ENCODE measurements at regions not wholly inside any gene's neighbourhood (a gene's known extent, or its start where the extent isn't known, plus 50 kb on each side); places are given as distances from the start of the nearest gene placed in this dataset.

DNA sequence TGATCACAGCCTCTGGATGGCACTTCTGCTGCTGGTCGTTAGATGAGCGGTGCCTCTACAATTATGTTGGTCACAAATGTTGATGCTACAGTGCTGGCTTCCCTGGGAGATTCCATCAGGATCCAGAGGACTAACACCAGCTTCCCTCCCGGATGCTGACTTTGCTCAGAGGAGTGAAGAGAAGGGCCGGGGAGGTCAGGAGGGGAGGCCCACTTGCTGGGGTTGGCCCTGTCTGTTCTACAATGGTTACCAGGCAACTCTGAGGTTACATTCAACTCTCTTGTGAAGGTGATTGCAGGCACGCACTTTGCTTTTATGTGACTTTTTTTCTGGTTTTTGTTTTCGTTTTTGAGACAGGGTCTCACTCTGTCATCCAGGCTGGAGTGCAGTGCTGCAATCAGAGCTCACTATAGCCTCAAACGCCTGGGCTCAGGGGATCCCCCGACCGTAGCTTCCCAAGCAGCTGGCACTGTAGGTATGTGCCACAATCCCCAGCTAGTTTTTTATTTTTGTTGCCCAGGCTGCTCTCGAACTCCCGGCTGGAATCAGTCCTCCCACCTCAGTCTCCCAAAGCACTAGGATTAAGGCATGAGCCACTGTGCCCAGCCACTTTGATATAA lies 112.5 kb downstream of the ADSS2 start:
- DNase-seq: no peak
- Histone ChIP-seq H3K27ac (ENCODE audit: low read depth in 1 of 2, low read length in 2 of 2) (no peak overlapping the region), H3K27me3 (ENCODE audit: control insufficient read depth in 1 of 2, insufficient read depth in 2 of 2, low read length in 2 of 2) (peaks cover 0 to 2% of the 10 kb centered on the region in 2 experiments), H3K36me3 (ENCODE audit: insufficient read depth, low read length) (no peaks in the 10 kb centered on the region), H3K9me3 (ENCODE audit: control insufficient read depth in 1 of 2, insufficient read depth in 1 of 2, low read length in 2 of 2) (no peaks in the 10 kb centered on the region), H3K4me3 (ENCODE audit: low read length) (no peak overlapping the region), H3K4me1 (ENCODE audit: insufficient read depth, low read length) (peaks cover 10% of the 10 kb centered on the region)
- H3K36me3 Mint-ChIP-seq (ENCODE audit: low read depth): no peaks in the 10 kb centered on the region
- no peak for ATAC-seq (ENCODE audit: poor library complexity)
- no peak for TF ChIP-seq CTCF (IDR thresholded peaks at IDR 0.05)
- H3K27me3 Mint-ChIP-seq: peaks cover 11% of the 10 kb centered on the region
- peaks cover 6% of the 10 kb centered on the region for H3K4me1 Mint-ChIP-seq (ENCODE audit: low read depth)
- H3K4me3 Mint-ChIP-seq: no peak overlapping the region
- no peaks in the 10 kb centered on the region for H3K9me3 Mint-ChIP-seq
- ChIA-PET POLR2A (no interaction called here), CTCF (no interaction called here)
- H3K27ac Mint-ChIP-seq: no peak overlapping the region
- intact Hi-C loops (cut with DNase I, micrococcal nuclease): no loop called here

- no peaks in the 10 kb centered on the region for H3K9me3 ChIP-seq (ENCODE audit: control insufficient read depth in 1 of 2, insufficient read depth in 1 of 2, low read length in 2 of 2)
- H3K4me1 ChIP-seq (ENCODE audit: insufficient read depth, low read length): peaks cover 10% of the 10 kb centered on the region
- peaks cover 0 to 2% of the 10 kb centered on the region in 2 experiments for H3K27me3 ChIP-seq (ENCODE audit: control insufficient read depth in 1 of 2, insufficient read depth in 2 of 2, low read length in 2 of 2)
- Mint-ChIP-seq H3K4me3 (no peak overlapping the region), H3K27me3 (peaks cover 5% of the 10 kb centered on the region), H3K36me3 (ENCODE audit: low read depth) (no peaks in the 10 kb centered on the region), H3K4me1 (ENCODE audit: low read depth) (peaks cover 6% of the 10 kb centered on the region), H3K27ac (no peak overlapping the region), H3K9me3 (no peaks in the 10 kb centered on the region)
- H3K27ac ChIP-seq (ENCODE audit: low read depth in 1 of 2, low read length in 2 of 2): no peak overlapping the region
- ATAC-seq (ENCODE audit: poor library complexity): no peak
- DNase-seq: no peak
- no peak for TF ChIP-seq CTCF (IDR thresholded peaks at IDR 0.05)
- intact Hi-C loops (cut with DNase I, micrococcal nuclease): no loop called here
- no peaks in the 10 kb centered on the region for H3K36me3 ChIP-seq (ENCODE audit: insufficient read depth, low read length)
- ChIA-PET POLR2A (no interaction called here), CTCF (no interaction called here)
- H3K4me3 ChIP-seq (ENCODE audit: low read length): no peak overlapping the region
Measured at GRCh38 chr1:244339776-244340175, 111.9 kb downstream of the ADSS2 start.

DNA sequence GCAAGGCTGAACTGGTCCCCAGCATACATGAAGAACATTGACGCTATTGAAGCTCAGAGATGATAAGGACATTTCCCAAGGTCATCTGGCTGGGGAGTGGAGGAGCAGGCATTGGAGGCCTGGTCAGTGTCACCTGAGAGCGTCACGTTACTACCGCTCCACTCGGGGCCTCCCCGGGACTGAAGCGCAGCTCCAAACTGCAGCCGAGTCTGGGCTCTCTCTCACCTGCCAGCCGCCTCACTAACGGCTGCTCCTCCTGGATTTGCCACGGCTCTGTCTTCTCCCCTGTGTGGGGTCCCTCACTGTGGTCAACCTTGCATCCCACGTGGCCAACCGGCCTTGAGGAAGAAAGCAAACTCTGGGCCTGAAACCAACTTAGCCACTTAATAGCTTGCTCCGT lies 111.3 kb downstream of the ADSS2 start:
- H3K9me3 ChIP-seq (ENCODE audit: control insufficient read depth in 1 of 2, insufficient read depth in 1 of 2, low read length in 2 of 2): no peaks in the 10 kb centered on the region
- Mint-ChIP-seq H3K4me1 (ENCODE audit: low read depth) (peaks cover 6% of the 10 kb centered on the region), H3K27me3 (peaks cover 4% of the 10 kb centered on the region), H3K9me3 (no peaks in the 10 kb centered on the region), H3K27ac (no peak overlapping the region), H3K36me3 (ENCODE audit: low read depth) (no peaks in the 10 kb centered on the region), H3K4me3 (no peak overlapping the region)
- intact Hi-C loops (cut with DNase I, micrococcal nuclease): no loop called here
- H3K36me3 ChIP-seq (ENCODE audit: insufficient read depth, low read length): no peaks in the 10 kb centered on the region
- CTCF ChIA-PET: no interaction called here
- no peak for DNase-seq
- TF ChIP-seq CTCF (IDR thresholded peaks at IDR 0.05): no peak
- no peaks in the 10 kb centered on the region for H3K27me3 ChIP-seq (ENCODE audit: control insufficient read depth in 1 of 2, insufficient read depth in 2 of 2, low read length in 2 of 2)
- POLR2A ChIA-PET: no interaction called here
- H3K4me1 ChIP-seq (ENCODE audit: insufficient read depth, low read length): peaks cover 10% of the 10 kb centered on the region
- no peak overlapping the region for H3K4me3 ChIP-seq (ENCODE audit: low read length)
- no peak overlapping the region for H3K27ac ChIP-seq (ENCODE audit: low read depth in 1 of 2, low read length in 2 of 2)
- ATAC-seq (ENCODE audit: poor library complexity): no peak

All from CD4-positive, alpha-beta T cell (primary cell).